Lung (tissue), 11 donors: ENCODE measurements at regions not wholly inside any gene's neighbourhood (a gene's known extent, or its start where the extent isn't known, plus 50 kb on each side); places are given as distances from the start of the nearest gene placed in this dataset.
"Not testable (repeated sequence)": the region's sequence is repeated elsewhere in the genome, so short reads cannot be mapped to it uniquely, and the experiment has no call there.

Source experiments
- ATAC-seq: fragments of 200-7000 bp; cut with Tn5 transposase; one replicate; pipeline ENCODE4 v1.9.1; 2020; ENCODE audit warnings: moderate number of reproducible peaks; ENCODE audit not compliant: insufficient read depth, low FRiP score
- DNase-seq, 3 donors: peaks; one replicate each; pipeline ENCODE4 v3.0.0-alpha.2; 2013 to 2017
- H3K27ac ChIP-seq, 2 donors: one replicate each; pipeline ENCODE4 v1.5.1; 2013; ENCODE audit warnings: mild to moderate bottlenecking in 2 of 2, moderate library complexity in 2 of 2, control low read depth in 1 of 2, inconsistent platforms in 1 of 2, low read depth in 1 of 2, low read length in 1 of 2
- H3K27me3 ChIP-seq, 3 donors: one replicate each; pipeline ENCODE4 v1.5.1; 2013; ENCODE audit warnings: low read length in 2 of 3; ENCODE audit not compliant: control insufficient read depth in 3 of 3, insufficient read depth in 3 of 3
- H3K36me3 ChIP-seq, 4 donors: one replicate each; pipeline ENCODE4 v1.5.1; 2013; ENCODE audit warnings: low read length in 4 of 4, mild to moderate bottlenecking in 1 of 4, moderate library complexity in 1 of 4; ENCODE audit not compliant: control insufficient read depth in 4 of 4, insufficient read depth in 4 of 4
- H3K4me1 ChIP-seq, 5 donors: one replicate each; pipeline ENCODE4 v1.5.1; 2013; ENCODE audit warnings: low read length in 5 of 5, mild to moderate bottlenecking in 2 of 5, moderate library complexity in 1 of 5; ENCODE audit not compliant: control insufficient read depth in 5 of 5, insufficient read depth in 5 of 5
- H3K4me3 ChIP-seq: one replicate; pipeline ENCODE4 v1.5.1; 2013; ENCODE audit warnings: mild to moderate bottlenecking, control low read depth, moderate library complexity
- H3K9ac ChIP-seq, 2 donors: one replicate each; pipeline ENCODE4 v1.5.1; 2013; ENCODE audit warnings: low read length in 2 of 2, control low read depth in 1 of 2; ENCODE audit not compliant: insufficient read depth in 1 of 2
- H3K9me3 ChIP-seq, 4 donors: one replicate each; pipeline ENCODE4 v1.5.1; 2013; ENCODE audit warnings: low read length in 3 of 4, mild to moderate bottlenecking in 1 of 4, moderate library complexity in 1 of 4; ENCODE audit not compliant: control insufficient read depth in 4 of 4, insufficient read depth in 3 of 4
- WGBS, 2 donors: extraction: QIAGEN DNeasy Blood & Tissue Kit; methylation state at CpG; one replicate each; pipeline ENCODE4 v1.1.7; 2013; 5-methylcytosine and 5-hydroxymethylcytosine counted together
- TF ChIP-seq, protein P1 (sequence below): IDR thresholded peaks from 2 replicates; pipeline ENCODE4 v1.5.1; 2012; ENCODE audit warnings: mild to moderate bottlenecking; ENCODE audit errors: control extremely low read depth, extremely low read depth
- donor health status: control.
- donor health status: control.
- donor health status: Bipolar disorder and iron deficiency.
- donor health status: healthy.
- donor health status: DM: yes; HTN: yes; CAD: no.

DNA sequence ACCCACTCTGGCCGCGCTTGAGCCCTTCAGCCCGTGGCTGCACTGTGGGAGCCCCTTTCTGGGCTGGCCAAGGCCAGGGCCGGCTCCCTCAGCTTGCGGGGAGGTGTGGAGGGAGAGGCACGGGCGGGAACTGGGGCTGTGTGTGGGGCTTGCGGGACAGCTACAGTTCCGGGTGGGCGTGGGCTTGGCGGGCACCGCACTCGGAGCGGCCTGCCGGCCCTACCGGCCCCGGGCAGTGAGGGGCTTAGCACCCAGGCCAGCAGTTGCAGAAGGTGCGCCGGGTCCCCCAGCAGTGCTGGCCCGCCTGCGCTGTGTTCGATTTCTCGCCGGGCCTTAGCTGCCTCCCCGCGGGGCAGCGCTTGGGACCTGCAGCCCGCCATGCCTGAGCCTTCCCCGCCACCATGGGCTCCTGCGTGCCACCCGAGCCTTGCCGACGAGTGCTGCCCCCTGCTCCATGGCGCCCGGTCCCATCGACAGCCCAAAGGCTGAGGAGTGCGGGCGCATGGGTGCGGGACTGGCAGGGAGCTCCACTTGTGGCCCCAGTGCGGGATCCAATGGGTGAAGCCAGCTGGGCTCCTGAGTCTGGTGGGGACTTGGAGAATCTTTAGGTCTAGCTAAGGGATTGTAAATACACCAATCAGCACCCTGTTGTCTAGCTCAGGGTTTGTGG lies 173.7 kb upstream of the FIGN start:
- H3K9ac ChIP-seq: no peak overlapping the region
- WGBS, 2 donors: 93 to 96% methylated on average over 39 to 40 of the region's 40 CpGs
- H3K9me3 ChIP-seq: peaks cover 0 to 9% (median 0%) of the 10 kb centered on the region in 4 donors
- TF ChIP-seq, protein P1, sequence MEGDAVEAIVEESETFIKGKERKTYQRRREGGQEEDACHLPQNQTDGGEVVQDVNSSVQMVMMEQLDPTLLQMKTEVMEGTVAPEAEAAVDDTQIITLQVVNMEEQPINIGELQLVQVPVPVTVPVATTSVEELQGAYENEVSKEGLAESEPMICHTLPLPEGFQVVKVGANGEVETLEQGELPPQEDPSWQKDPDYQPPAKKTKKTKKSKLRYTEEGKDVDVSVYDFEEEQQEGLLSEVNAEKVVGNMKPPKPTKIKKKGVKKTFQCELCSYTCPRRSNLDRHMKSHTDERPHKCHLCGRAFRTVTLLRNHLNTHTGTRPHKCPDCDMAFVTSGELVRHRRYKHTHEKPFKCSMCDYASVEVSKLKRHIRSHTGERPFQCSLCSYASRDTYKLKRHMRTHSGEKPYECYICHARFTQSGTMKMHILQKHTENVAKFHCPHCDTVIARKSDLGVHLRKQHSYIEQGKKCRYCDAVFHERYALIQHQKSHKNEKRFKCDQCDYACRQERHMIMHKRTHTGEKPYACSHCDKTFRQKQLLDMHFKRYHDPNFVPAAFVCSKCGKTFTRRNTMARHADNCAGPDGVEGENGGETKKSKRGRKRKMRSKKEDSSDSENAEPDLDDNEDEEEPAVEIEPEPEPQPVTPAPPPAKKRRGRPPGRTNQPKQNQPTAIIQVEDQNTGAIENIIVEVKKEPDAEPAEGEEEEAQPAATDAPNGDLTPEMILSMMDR: no peak
- H3K27ac ChIP-seq: no peak overlapping the region
- no peak for ATAC-seq
- H3K27me3 ChIP-seq: no peaks in the 10 kb centered on the region
- no peaks in the 10 kb centered on the region for H3K4me1 ChIP-seq
- no peak for DNase-seq
- H3K4me3 ChIP-seq: no peak overlapping the region
- no peaks in the 10 kb centered on the region for H3K36me3 ChIP-seq

DNA sequence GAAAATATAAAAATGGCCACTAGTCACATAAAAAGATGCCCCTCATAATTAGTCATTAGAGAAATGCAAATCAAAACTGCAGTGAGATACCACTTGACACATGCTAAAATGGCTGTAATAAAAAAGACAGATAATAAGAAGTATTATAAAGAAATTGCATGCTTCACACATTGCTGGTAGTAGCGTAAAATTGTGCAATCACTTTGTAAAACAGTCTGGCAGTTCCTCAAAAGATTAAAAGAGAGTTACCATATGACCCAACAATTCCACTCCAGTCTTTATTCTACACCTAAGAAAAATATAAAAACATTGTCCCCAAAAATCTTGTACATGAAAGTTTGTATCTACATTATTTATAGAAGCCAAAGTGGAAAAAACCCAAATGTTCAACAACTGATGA lies 170.6 kb upstream of the FIGN start:
- no peaks in the 10 kb centered on the region for H3K36me3 ChIP-seq
- H3K9me3 ChIP-seq: peaks cover 0 to 7% (median 0%) of the 10 kb centered on the region in 4 donors
- TF ChIP-seq, protein P1: no peak
- no peak for ATAC-seq
- no peak overlapping the region for H3K4me3 ChIP-seq
- no peak overlapping the region for H3K27ac ChIP-seq
- H3K4me1 ChIP-seq: no peaks in the 10 kb centered on the region
- H3K27me3 ChIP-seq: no peaks in the 10 kb centered on the region
- no peak overlapping the region for H3K9ac ChIP-seq
- no peak for DNase-seq
- WGBS, 2 donors: 47 to 51% methylated on average over 1 of the region's 1 CpG

DNA sequence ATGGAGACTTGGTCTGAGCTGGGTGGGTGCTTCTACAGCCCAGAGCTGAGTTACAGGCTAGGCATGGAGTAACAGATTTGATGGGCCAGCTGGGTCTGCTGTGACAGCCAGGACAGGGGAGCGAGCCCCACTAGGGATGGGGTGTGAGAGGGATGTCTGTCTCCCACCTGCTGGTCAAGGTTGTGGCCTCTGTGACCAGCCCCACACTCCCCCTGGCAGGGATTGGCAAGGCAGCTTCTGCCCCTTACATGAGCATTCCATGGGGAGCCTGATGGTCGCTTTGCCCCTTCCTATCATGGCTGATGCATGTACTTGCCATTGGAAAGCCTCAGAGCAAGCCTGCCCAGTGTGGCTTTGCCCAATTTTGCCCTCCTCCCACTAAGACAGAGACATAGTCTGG lies 162.0 kb upstream of the FIGN start:
- DNase-seq: no peak
- TF ChIP-seq, protein P1: no peak
- ATAC-seq: no peak
- 81 to 89% methylated on average over 2 of the region's 2 CpGs for WGBS, 2 donors
- Histone ChIP-seq H3K4me3 (no peak overlapping the region), H3K27me3 (no peaks in the 10 kb centered on the region), H3K36me3 (no peaks in the 10 kb centered on the region), H3K9ac (no peak overlapping the region), H3K4me1 (no peaks in the 10 kb centered on the region), H3K27ac (no peak overlapping the region), H3K9me3 (peaks cover 0 to 9% (median 5%) of the 10 kb centered on the region in 4 donors)

DNA sequence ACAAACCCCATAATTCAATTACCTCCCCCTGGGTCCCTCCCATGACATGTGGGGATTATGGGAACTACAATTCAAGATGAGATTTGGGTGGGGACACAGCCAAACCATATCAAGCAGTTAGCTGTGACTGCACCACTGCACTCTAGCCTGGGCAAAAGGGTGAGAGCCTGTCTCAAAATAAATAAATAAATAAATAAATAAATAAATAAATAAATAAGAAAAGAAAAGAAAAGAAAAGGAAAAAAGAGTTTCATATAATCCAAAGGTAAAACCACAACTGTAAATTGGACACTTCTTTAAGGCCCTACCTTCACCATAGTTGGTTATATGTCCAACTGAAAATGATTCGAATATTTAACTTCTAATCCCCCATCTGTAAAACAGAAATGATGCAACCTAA lies 157.6 kb upstream of the FIGN start:
- not testable (repeated sequence) for H3K27ac ChIP-seq, ATAC-seq, H3K4me1 ChIP-seq, H3K36me3 ChIP-seq, H3K27me3 ChIP-seq, H3K9ac ChIP-seq, H3K4me3 ChIP-seq, DNase-seq
- 0 to 72% methylated on average over 1 of the region's 1 CpG for WGBS, 2 donors
- H3K9me3 ChIP-seq: peaks cover 0 to 16% (median 3%) of the 10 kb centered on the region in 4 donors
